Choroid plexus epithelial cell (primary cell): ENCODE measurements at regions not wholly inside any gene's neighbourhood (a gene's known extent, or its start where the extent isn't known, plus 50 kb on each side); places are given as distances from the start of the nearest gene placed in this dataset.

Source experiments
- DNase-seq: peaks from one replicate; pipeline ENCODE4 v3.0.0-alpha.2; 2010; ENCODE audit warnings: low read depth
- H3K4me3 ChIP-seq: 2 replicates; pipeline ENCODE4 v1.5.1; 2011; ENCODE audit warnings: low read depth, mild to moderate bottlenecking, control low read depth, low read length, moderate library complexity
- CTCF ChIP-seq: conservative IDR thresholded peaks from 2 replicates; pipeline ENCODE4 v1.5.1; 2011; ENCODE audit warnings: low read depth, mild to moderate bottlenecking, control low read depth, inconsistent platforms, low read length, moderate library complexity

GRCh38 chr6:15132854-15133670 is 112.8 kb upstream of the JARID2 start:
- TF ChIP-seq CTCF, result no peak
- DNase-seq, result peak; percentile 50
- no peak overlapping the region for H3K4me3 ChIP-seq

GRCh38 chr6:15137086-15137485 is 108.8 kb upstream of the JARID2 start:
- TF ChIP-seq CTCF, result no peak
- H3K4me3 ChIP-seq, result no peak overlapping the region
- no peak for DNase-seq

GRCh38 chr6:15143086-15143485 is 102.8 kb upstream of the JARID2 start:
- no peak for DNase-seq
- no peak overlapping the region for H3K4me3 ChIP-seq
- TF ChIP-seq CTCF, result no peak

GRCh38 chr6:15143540-15143939 is 102.3 kb upstream of the JARID2 start:
- H3K4me3 ChIP-seq, result no peak overlapping the region
- no peak for DNase-seq
- no peak for TF ChIP-seq CTCF

GRCh38 chr6:15145821-15146220 is 100.0 kb upstream of the JARID2 start:
- no peak for TF ChIP-seq CTCF
- DNase-seq, result no peak
- H3K4me3 ChIP-seq, result no peak overlapping the region

- H3K4me3 ChIP-seq, result no peak overlapping the region
- no peak for DNase-seq
- no peak for TF ChIP-seq CTCF
Observed at GRCh38 chr6:15147827-15148226, 98.0 kb upstream of the JARID2 start.

GRCh38 chr6:15148356-15148946 is 97.4 kb upstream of the JARID2 start:
- peak; percentile 34 for TF ChIP-seq CTCF
- peak; percentile 93 for DNase-seq
- H3K4me3 ChIP-seq, result no peak overlapping the region
